NCI-H2081 (cell line): ENCODE measurements at regions not wholly inside any gene's neighbourhood (a gene's known extent, or its start where the extent isn't known, plus 50 kb on each side); places are given as distances from the start of the nearest gene placed in this dataset.

Experiments
- DNase-seq, 2 experiments: peaks; one replicate each; lab custom pipeline; 2025; lab: John Stamatoyannopoulos, UW

- DNase-seq = no peak
These were observed 53.2 kb upstream of the PARP1 start for GRCh38 chr1:226461087-226461486.

- DNase-seq = no peak
These were observed 56.2 kb upstream of the PARP1 start for GRCh38 chr1:226463925-226464586.

GRCh38 chr1:226464587-226464971 lies 56.7 kb upstream of the PARP1 start:
- DNase-seq = peak in 1 of 2 experiments; percentile 14

- DNase-seq = peak; percentile 15 to 29
These were observed 58.4 kb upstream of the PARP1 start for GRCh38 chr1:226466296-226466695.

- DNase-seq = no peak
These were observed 59.5 kb upstream of the PARP1 start for GRCh38 chr1:226467443-226467842.

- DNase-seq = no peak
These were observed 63.3 kb upstream of the PARP1 start for GRCh38 chr1:226470921-226471866.

GRCh38 chr1:226473325-226473724 lies 65.4 kb upstream of the PARP1 start:
- DNase-seq = no peak

- DNase-seq = no peak
These were observed 66.1 kb upstream of the PARP1 start for GRCh38 chr1:226474041-226474440.

GRCh38 chr1:226474443-226475141 lies 66.7 kb upstream of the PARP1 start:
- peak in 1 of 2 experiments; percentile 44 for DNase-seq

GRCh38 chr1:226475142-226475511 lies 67.2 kb upstream of the PARP1 start:
- DNase-seq = peak; percentile 10 to 43

- DNase-seq = no peak
These were observed 68.2 kb upstream of the PARP1 start for GRCh38 chr1:226476066-226476465.

- DNase-seq = no peak
These were observed 68.9 kb upstream of the PARP1 start for GRCh38 chr1:226476648-226477319.

- no peak for DNase-seq
These were observed 69.1 kb upstream of the STUM start for GRCh38 chr1:226479474-226479873.

GRCh38 chr1:226480461-226480860 lies 68.1 kb upstream of the STUM start:
- DNase-seq = no peak

GRCh38 chr1:226481133-226481532 lies 67.4 kb upstream of the STUM start:
- no peak for DNase-seq

GRCh38 chr1:226482196-226482595 lies 66.4 kb upstream of the STUM start:
- no peak for DNase-seq

GRCh38 chr1:226482975-226483700 lies 65.4 kb upstream of the STUM start:
- DNase-seq = no peak

GRCh38 chr1:226485192-226485591 lies 63.4 kb upstream of the STUM start:
- DNase-seq = no peak

GRCh38 chr1:226486161-226486560 lies 62.4 kb upstream of the STUM start:
- no peak for DNase-seq

GRCh38 chr1:226487921-226488320 lies 60.6 kb upstream of the STUM start:
- DNase-seq = no peak

- DNase-seq = no peak
These were observed 58.7 kb upstream of the STUM start for GRCh38 chr1:226489718-226490425.
